PC-9 (cell line): ENCODE measurements at regions not wholly inside any gene's neighbourhood (a gene's known extent, or its start where the extent isn't known, plus 50 kb on each side); places are given as distances from the start of the nearest gene placed in this dataset.

Experiments used
- BruUV-seq: library from RNA; stranded (reverse); fragments of 400-500 nt; replicated peaks from 2 replicates; lab custom pipeline; 2021; lab: Mats Ljungman, UMichigan
- CTCF ChIA-PET: fragments of 300-600 bp; sonication (Branson Sonifier 250); formaldehyde crosslinking; loops from one replicate; lab custom pipeline; 2022; ENCODE audit warnings: antibody characterized with exemption; lab: Charles Lee
- POLR2A ChIA-PET: fragments of 300-600 bp; sonication (Branson Sonifier 250); formaldehyde crosslinking; loops from one replicate; lab custom pipeline; 2022; ENCODE audit warnings: antibody characterized with exemption; ENCODE audit not compliant: unreplicated experiment; lab: Charles Lee
- DNase-seq, 2 experiments: peaks; one replicate each; pipeline versions ENCODE4 v3.0.0 to v3.0.0-alpha.2; 2015 to 2022; ENCODE audit warnings: mixed read lengths in 1 of 2
- H2AFZ ChIP-seq: fragments of 200-600 bp; sonication (generic); 2 replicates; pipeline ENCODE4 v1.8.1; 2017; ENCODE audit warnings: antibody characterized with exemption
- H3F3A ChIP-seq: fragments of 200-600 bp; sonication (generic); 2 replicates; pipeline ENCODE4 v1.8.1; 2017; ENCODE audit warnings: antibody characterized with exemption, mild to moderate bottlenecking, low read depth; ENCODE audit not compliant: insufficient read depth
- H3K27ac ChIP-seq: fragments of 200-600 bp; sonication (generic); 2 replicates; pipeline ENCODE4 v1.6.1; 2016; ENCODE audit warnings: mixed run types
- H3K27me3 ChIP-seq: fragments of 200-600 bp; sonication (generic); 2 replicates; pipeline ENCODE4 v1.6.1; 2016; ENCODE audit warnings: low read depth, mixed run types; ENCODE audit not compliant: insufficient read depth
- H3K36me3 ChIP-seq: fragments of 200-600 bp; sonication (generic); 2 replicates; pipeline ENCODE4 v1.6.1; 2016; ENCODE audit warnings: low read depth, mixed run types
- H3K4me1 ChIP-seq: fragments of 200-600 bp; sonication (generic); replicated peaks from 2 replicates; pipeline ENCODE4 v1.6.1; 2016; ENCODE audit warnings: mixed run types; ENCODE audit not compliant: insufficient read depth
- H3K4me2 ChIP-seq: fragments of 200-600 bp; sonication (generic); 2 replicates; pipeline ENCODE4 v1.6.1; 2017; ENCODE audit warnings: mixed run types
- H3K4me3 ChIP-seq: fragments of 200-600 bp; sonication (generic); 2 replicates; pipeline ENCODE4 v1.6.1; 2016; ENCODE audit warnings: mixed run types
- H3K79me2 ChIP-seq: fragments of 200-600 bp; sonication (generic); 2 replicates; pipeline ENCODE4 v1.6.1; 2017; ENCODE audit warnings: low read depth, mixed run types
- H3K9me2 ChIP-seq: fragments of 200-600 bp; sonication (generic); 2 replicates; pipeline ENCODE4 v1.8.1; 2017; ENCODE audit warnings: mild to moderate bottlenecking; ENCODE audit not compliant: insufficient read depth
- H3K9me3 ChIP-seq: fragments of 200-600 bp; sonication (generic); 2 replicates; pipeline ENCODE4 v1.8.1; 2016; ENCODE audit warnings: low read depth; ENCODE audit not compliant: insufficient read depth
- H4K20me1 ChIP-seq: fragments of 200-600 bp; sonication (generic); 2 replicates; pipeline ENCODE4 v1.8.1; 2017; ENCODE audit not compliant: insufficient read depth
- EZH2 ChIP-seq: fragments of 200-600 bp; sonication (generic); IDR thresholded peaks from 2 replicates; pipeline ENCODE4 v1.8.0; 2017; ENCODE audit warnings: antibody characterized with exemption, low read depth
- intact Hi-C: fragments of 100-400 bp; cut with micrococcal nuclease; formaldehyde crosslinking; loops from one replicate; pipeline ENCODE4 v1.10.0; 2022; ENCODE audit not compliant: unreplicated experiment
- TF ChIP-seq, protein P1 (sequence below): fragments of 200-600 bp; sonication (generic); conservative IDR thresholded peaks from 2 replicates; pipeline ENCODE4 v1.6.1; 2017; ENCODE audit warnings: mixed run types, antibody characterized with exemption, mild to moderate bottlenecking, moderate library complexity

DNA sequence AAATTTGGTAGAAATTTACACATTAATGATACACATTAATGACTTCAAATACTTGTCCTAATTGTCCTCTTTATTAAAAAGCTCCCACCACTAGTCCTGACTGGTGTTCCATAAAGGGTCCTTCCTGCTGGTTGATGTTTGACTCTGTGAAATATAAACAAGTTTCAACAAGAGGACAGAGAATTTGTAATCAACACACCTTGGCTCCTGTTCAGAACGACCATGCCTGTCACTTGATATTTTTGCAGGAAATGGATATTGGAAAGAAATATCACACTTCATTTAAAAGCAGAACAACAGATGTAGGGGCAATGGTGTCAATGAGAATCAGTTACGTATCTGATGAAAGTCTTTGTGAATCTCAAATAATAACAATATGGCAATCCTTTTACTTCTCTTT, 211.7 kb downstream of the ENC1 start:
- Histone ChIP-seq H3K9me2 (no peaks in the 10 kb centered on the region), H3K4me1 (peaks cover 18% of the 10 kb centered on the region)
- CTCF ChIA-PET: no interaction called here

DNA sequence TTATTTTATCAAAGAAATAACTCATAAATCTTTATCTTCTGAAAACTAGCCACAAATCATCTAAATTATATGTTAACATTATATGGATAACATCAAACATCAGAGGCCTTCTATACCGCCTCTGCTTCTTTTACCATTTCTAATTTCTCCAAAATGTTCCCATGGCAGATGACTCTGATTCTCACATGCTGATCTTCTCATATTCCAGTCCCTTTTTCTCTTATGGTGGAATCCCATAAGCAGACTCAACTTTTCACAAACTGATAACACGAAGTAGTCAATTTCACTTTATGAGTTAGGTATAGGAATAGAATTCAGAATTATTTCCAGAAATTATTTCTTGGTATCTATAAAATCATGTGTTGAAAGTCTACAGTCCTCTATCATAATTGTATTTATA, 212.3 kb downstream of the ENC1 start:
- Histone ChIP-seq H3K4me3 (no peak overlapping the region), H4K20me1 (no peaks in the 10 kb centered on the region), H3K9me3 (0 out of 2 replicates have a peak, but pooled peaks cover 12% of the 10 kb centered on the region), H3K27me3 (no peaks in the 10 kb centered on the region), H3K4me1 (peaks cover 24% of the 10 kb centered on the region), H3K79me2 (no peaks in the 10 kb centered on the region), H3K9me2 (no peaks in the 10 kb centered on the region), H3K4me2 (no peak overlapping the region), H3F3A (peaks cover 19% of the 10 kb centered on the region), H2AFZ (no peak overlapping the region), H3K27ac (no peak overlapping the region), H3K36me3 (no peaks in the 10 kb centered on the region)
- POLR2A ChIA-PET: no interaction called here
- CTCF ChIA-PET: no interaction called here
- no peak for DNase-seq
- TF ChIP-seq, protein P1, sequence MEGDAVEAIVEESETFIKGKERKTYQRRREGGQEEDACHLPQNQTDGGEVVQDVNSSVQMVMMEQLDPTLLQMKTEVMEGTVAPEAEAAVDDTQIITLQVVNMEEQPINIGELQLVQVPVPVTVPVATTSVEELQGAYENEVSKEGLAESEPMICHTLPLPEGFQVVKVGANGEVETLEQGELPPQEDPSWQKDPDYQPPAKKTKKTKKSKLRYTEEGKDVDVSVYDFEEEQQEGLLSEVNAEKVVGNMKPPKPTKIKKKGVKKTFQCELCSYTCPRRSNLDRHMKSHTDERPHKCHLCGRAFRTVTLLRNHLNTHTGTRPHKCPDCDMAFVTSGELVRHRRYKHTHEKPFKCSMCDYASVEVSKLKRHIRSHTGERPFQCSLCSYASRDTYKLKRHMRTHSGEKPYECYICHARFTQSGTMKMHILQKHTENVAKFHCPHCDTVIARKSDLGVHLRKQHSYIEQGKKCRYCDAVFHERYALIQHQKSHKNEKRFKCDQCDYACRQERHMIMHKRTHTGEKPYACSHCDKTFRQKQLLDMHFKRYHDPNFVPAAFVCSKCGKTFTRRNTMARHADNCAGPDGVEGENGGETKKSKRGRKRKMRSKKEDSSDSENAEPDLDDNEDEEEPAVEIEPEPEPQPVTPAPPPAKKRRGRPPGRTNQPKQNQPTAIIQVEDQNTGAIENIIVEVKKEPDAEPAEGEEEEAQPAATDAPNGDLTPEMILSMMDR: no peak
- TF ChIP-seq EZH2: no peak
- BruUV-seq: no TSS peak
- intact Hi-C loops: no loop called here

More for the DNA sequence above, 211.7 kb downstream of the ENC1 start:
- intact Hi-C loops: no loop called here
- TF ChIP-seq, protein P1: no peak
- no peak for TF ChIP-seq EZH2
- Histone ChIP-seq H3K36me3 (no peaks in the 10 kb centered on the region), H3K79me2 (no peaks in the 10 kb centered on the region), H2AFZ (no peak overlapping the region), H3K4me3 (no peak overlapping the region), H3K9me3 (0 out of 2 replicates have a peak, but pooled peaks cover 9% of the 10 kb centered on the region), H3K27me3 (no peaks in the 10 kb centered on the region), H4K20me1 (no peaks in the 10 kb centered on the region), H3F3A (peaks cover 13% of the 10 kb centered on the region), H3K27ac (no peak overlapping the region), H3K4me2 (no peak overlapping the region)
- BruUV-seq: no TSS peak
- POLR2A ChIA-PET: interaction anchor here (0.6 kb wide), 1 partner anchor 199 kb away, joined by 3 read pairs; no protein-coding TSS in a partner anchor
- DNase-seq: no peak

DNA sequence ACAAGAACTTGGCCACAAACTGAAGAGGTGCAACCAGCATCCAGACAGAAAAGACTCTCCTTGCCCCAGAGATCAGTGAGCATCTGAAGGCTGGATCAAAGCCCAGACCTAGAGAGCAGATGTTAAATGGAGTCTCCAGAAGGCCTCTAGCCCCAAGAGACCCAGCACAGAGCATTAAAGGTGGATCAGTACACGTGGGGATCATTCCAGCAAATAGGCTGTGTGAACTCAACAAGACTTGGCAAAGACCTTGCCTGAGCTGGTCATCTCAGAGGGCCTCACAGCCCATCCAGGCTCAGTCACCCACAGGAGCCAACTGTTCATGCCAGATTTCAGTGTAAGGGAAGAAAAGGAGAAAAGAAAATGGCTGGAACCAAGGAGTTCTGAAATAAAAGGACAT, 214.0 kb downstream of the ENC1 start:
- Histone ChIP-seq H3K4me1 (peaks cover 26% of the 10 kb centered on the region), H3K9me3 (0 out of 2 replicates have a peak, but pooled peaks cover 24% of the 10 kb centered on the region), H3K79me2 (no peaks in the 10 kb centered on the region), H3K27ac (no peak overlapping the region), H4K20me1 (no peaks in the 10 kb centered on the region), H3K4me2 (no peak overlapping the region), H3K4me3 (no peak overlapping the region), H2AFZ (no peak overlapping the region), H3K27me3 (no peaks in the 10 kb centered on the region), H3K36me3 (no peaks in the 10 kb centered on the region), H3K9me2 (no peaks in the 10 kb centered on the region), H3F3A (peaks cover 22% of the 10 kb centered on the region)
- no TSS peak for BruUV-seq
- CTCF ChIA-PET: no interaction called here
- POLR2A ChIA-PET: no interaction called here
- no peak for DNase-seq
- intact Hi-C loops: no loop called here
- TF ChIP-seq, protein P1: no peak
- no peak for TF ChIP-seq EZH2
